Activated T-helper 1 cell treated with Interleukin-2 at 50 U/mL for 16 hours (primary cell): ENCODE measurements at regions not wholly inside any gene's neighbourhood (a gene's known extent, or its start where the extent isn't known, plus 50 kb on each side); places are given as distances from the start of the nearest gene placed in this dataset.

Source experiments
- DNase-seq: peaks from one replicate; pipeline ENCODE4 v3.0.0-alpha.2; 2020; ENCODE audit warnings: low read depth

DNA sequence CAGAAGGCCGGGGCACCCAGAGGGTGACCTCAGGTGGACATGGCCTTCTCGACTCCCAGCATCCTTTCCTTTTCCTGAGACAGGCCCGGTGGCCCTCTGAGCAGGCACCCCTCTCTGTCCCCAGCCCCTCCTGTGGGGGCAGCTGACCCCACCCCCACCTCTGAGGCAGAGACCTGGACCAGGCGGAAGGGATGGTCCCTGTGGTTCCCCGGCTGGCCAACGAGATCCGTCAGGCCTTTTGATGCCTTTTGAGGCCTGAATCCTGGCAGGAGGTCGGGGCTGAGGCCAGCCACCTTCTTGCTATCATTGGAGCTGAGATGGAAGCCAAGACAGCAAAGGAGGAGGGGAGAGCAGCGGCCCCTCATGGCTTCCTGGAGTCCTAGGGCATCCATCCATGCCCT is 50.2 kb upstream of the ACTRT2 start:
- no peak for DNase-seq
